CD4-positive, alpha-beta T cell treated with Interferon alpha-2 for 1 hour (primary cell): ENCODE measurements at regions not wholly inside any gene's neighbourhood (a gene's known extent, or its start where the extent isn't known, plus 50 kb on each side); places are given as distances from the start of the nearest gene placed in this dataset.

ENCODE experiments used
- DNase-seq, 2 donors: peaks; one replicate each; pipeline ENCODE4 v3.0.0-alpha.2; 2020 to 2022

- no peak for DNase-seq
These were observed 882.8 kb upstream of the SOX9 start for GRCh38 chr17:71237903-71238538.

- DNase-seq: no peak
These were observed 873.3 kb upstream of the SOX9 start for GRCh38 chr17:71247441-71248015.

GRCh38 chr17:71251276-71251675, 869.5 kb upstream of the SOX9 start:
- DNase-seq: no peak

- DNase-seq: no peak
These were observed 868.9 kb upstream of the SOX9 start for GRCh38 chr17:71251951-71252350.

- DNase-seq: no peak
These were observed 868.4 kb upstream of the SOX9 start for GRCh38 chr17:71252436-71252835.

- DNase-seq: no peak
These were observed 863.7 kb upstream of the SOX9 start for GRCh38 chr17:71257096-71257495.

- DNase-seq: no peak
These were observed 860.4 kb upstream of the SOX9 start for GRCh38 chr17:71260366-71260940.

- no peak for DNase-seq
These were observed 858.2 kb upstream of the SOX9 start for GRCh38 chr17:71262586-71262985.

- DNase-seq: no peak
These were observed 853.2 kb upstream of the SOX9 start for GRCh38 chr17:71267668-71268067.

- DNase-seq: no peak
These were observed 851.6 kb upstream of the SOX9 start for GRCh38 chr17:71269201-71269600.

GRCh38 chr17:71273441-71273840, 847.4 kb upstream of the SOX9 start:
- no peak for DNase-seq

- no peak for DNase-seq
These were observed 844.7 kb upstream of the SOX9 start for GRCh38 chr17:71276079-71276478.

GRCh38 chr17:71283486-71283885, 837.3 kb upstream of the SOX9 start:
- no peak for DNase-seq

- no peak for DNase-seq
These were observed 836.6 kb upstream of the SOX9 start for GRCh38 chr17:71284032-71284755.

GRCh38 chr17:71286625-71287024, 834.2 kb upstream of the SOX9 start:
- DNase-seq: no peak

GRCh38 chr17:71287071-71287823, 833.6 kb upstream of the SOX9 start:
- no peak for DNase-seq

- DNase-seq: no peak
These were observed 828.8 kb upstream of the SOX9 start for GRCh38 chr17:71292006-71292405.

- DNase-seq: no peak
These were observed 824.8 kb upstream of the SOX9 start for GRCh38 chr17:71296005-71296404.

GRCh38 chr17:71301063-71301462, 819.8 kb upstream of the SOX9 start:
- no peak for DNase-seq

- no peak for DNase-seq
These were observed 817.9 kb upstream of the SOX9 start for GRCh38 chr17:71302721-71303549.

GRCh38 chr17:71304498-71305158, 816.2 kb upstream of the SOX9 start:
- no peak for DNase-seq

- DNase-seq: no peak
These were observed 807.0 kb upstream of the SOX9 start for GRCh38 chr17:71313866-71314265.
